BJ (cell line): ENCODE measurements at regions not wholly inside any gene's neighbourhood (a gene's known extent, or its start where the extent isn't known, plus 50 kb on each side); places are given as distances from the start of the nearest gene placed in this dataset.

Source experiments
- CTCF ChIA-PET: fragments of 350-600 bp; formaldehyde crosslinking; extraction: SDS; loops from one replicate; lab custom pipeline; 2021; ENCODE audit warnings: antibody characterized with exemption, inconsistent platforms; lab: Yijun Ruan, JAX
- POLR2A ChIA-PET: fragments of 300-600 bp; sonication (Branson Sonifier 250); formaldehyde crosslinking; extraction: SDS; loops from one replicate; lab custom pipeline; 2021; ENCODE audit warnings: antibody characterized with exemption; lab: Charles Lee
- DNase-seq: peaks from one replicate; pipeline ENCODE4 v3.0.0-alpha.2; 2011; ENCODE audit warnings: low read depth
- H3K27me3 ChIP-seq: 2 replicates; pipeline ENCODE4 v1.6.0; 2011; ENCODE audit warnings: low read length; ENCODE audit not compliant: control insufficient read depth, insufficient read depth
- H3K36me3 ChIP-seq: 2 replicates; pipeline ENCODE4 v1.5.1; 2011; ENCODE audit warnings: low read length; ENCODE audit not compliant: control insufficient read depth, insufficient read depth
- H3K4me3 ChIP-seq: 2 replicates; pipeline ENCODE4 v1.5.1; 2011; ENCODE audit warnings: low read depth, mild to moderate bottlenecking, control low read depth, low read length
- CTCF ChIP-seq: IDR thresholded peaks from 2 replicates; pipeline ENCODE4 v1.5.1; 2011; ENCODE audit warnings: low read depth, mild to moderate bottlenecking, control low read depth, inconsistent platforms, low read length, moderate library complexity; ENCODE audit not compliant: insufficient read depth

- DNase-seq: no peak
- H3K4me3 ChIP-seq: no peak overlapping the region
- H3K27me3 ChIP-seq: no peaks in the 10 kb centered on the region
- POLR2A ChIA-PET: no interaction called here
- CTCF ChIA-PET: no interaction called here
- no peak for TF ChIP-seq CTCF
- H3K36me3 ChIP-seq: no peaks in the 10 kb centered on the region
Observed at GRCh38 chr12:129966146-129966995, 62.5 kb upstream of the TMEM132D start.

- ChIA-PET CTCF (no interaction called here), POLR2A (no interaction called here)
- Histone ChIP-seq H3K27me3 (no peaks in the 10 kb centered on the region), H3K4me3 (no peak overlapping the region), H3K36me3 (no peaks in the 10 kb centered on the region)
- TF ChIP-seq CTCF: no peak
- DNase-seq: no peak
Observed at GRCh38 chr12:129971721-129972120, 67.9 kb upstream of the TMEM132D start.

GRCh38 chr12:129973236-129973961 lies 69.6 kb upstream of the TMEM132D start:
- TF ChIP-seq CTCF: no peak
- ChIA-PET POLR2A (no interaction called here), CTCF (interaction anchor here (0.6 kb wide), 1 partner anchor 379 kb away, joined by 3 read pairs; no protein-coding TSS in a partner anchor)
- DNase-seq: no peak
- no peaks in the 10 kb centered on the region for H3K27me3 ChIP-seq
- no peaks in the 10 kb centered on the region for H3K36me3 ChIP-seq
- no peak overlapping the region for H3K4me3 ChIP-seq

GRCh38 chr12:129984106-129984505 lies 80.3 kb upstream of the TMEM132D start:
- ChIA-PET POLR2A (no interaction called here), CTCF (no interaction called here)
- Histone ChIP-seq H3K36me3 (no peaks in the 10 kb centered on the region), H3K4me3 (no peak overlapping the region), H3K27me3 (no peaks in the 10 kb centered on the region)
- TF ChIP-seq CTCF: no peak
- no peak for DNase-seq

GRCh38 chr12:129987841-129988240 lies 84.0 kb upstream of the TMEM132D start:
- ChIA-PET POLR2A (no interaction called here), CTCF (no interaction called here)
- Histone ChIP-seq H3K4me3 (no peak overlapping the region), H3K27me3 (no peaks in the 10 kb centered on the region), H3K36me3 (no peaks in the 10 kb centered on the region)
- no peak for DNase-seq
- TF ChIP-seq CTCF: no peak
